Smooth muscle cell (in vitro differentiated cells): ENCODE measurements at regions not wholly inside any gene's neighbourhood (a gene's known extent, or its start where the extent isn't known, plus 50 kb on each side); places are given as distances from the start of the nearest gene placed in this dataset.

ENCODE experiments used
- DNase-seq: peaks from one replicate; lab custom pipeline; 2025; ENCODE audit not compliant: unreplicated experiment; lab: John Stamatoyannopoulos, UW
- H2AFZ ChIP-seq: fragments of 200-600 bp; sonication (generic); 2 replicates; pipeline ENCODE4 v1.6.0; 2016; ENCODE audit warnings: antibody characterized with exemption, low read depth, mild to moderate bottlenecking
- H3F3A ChIP-seq: fragments of 200-600 bp; sonication (generic); 2 replicates; pipeline ENCODE4 v1.6.0; 2017; ENCODE audit warnings: antibody characterized with exemption, low read depth
- H3K27ac ChIP-seq: fragments of 200-600 bp; sonication (generic); 2 replicates; pipeline ENCODE4 v1.5.1; 2016; ENCODE audit warnings: low read depth, mild to moderate bottlenecking
- H3K27me3 ChIP-seq: fragments of 200-600 bp; sonication (generic); 2 replicates; pipeline ENCODE4 v1.6.1; 2016; ENCODE audit warnings: low read depth, mild to moderate bottlenecking
- H3K36me3 ChIP-seq: fragments of 200-600 bp; sonication (generic); 2 replicates; pipeline ENCODE4 v1.5.1; 2016; ENCODE audit warnings: low read depth
- H3K4me1 ChIP-seq: fragments of 200-600 bp; sonication (generic); 2 replicates; pipeline ENCODE4 v1.5.1; 2016; ENCODE audit warnings: low read depth
- H3K4me2 ChIP-seq: fragments of 200-600 bp; sonication (generic); 2 replicates; pipeline ENCODE4 v1.6.0; 2016; ENCODE audit warnings: mild to moderate bottlenecking
- H3K4me3 ChIP-seq: fragments of 200-600 bp; sonication (generic); 2 replicates; pipeline ENCODE4 v1.5.1; 2016; ENCODE audit warnings: mild to moderate bottlenecking
- H3K79me2 ChIP-seq: fragments of 200-600 bp; sonication (generic); 2 replicates; pipeline ENCODE4 v1.6.0; 2016; ENCODE audit warnings: low read depth, mild to moderate bottlenecking
- H3K9ac ChIP-seq: fragments of 200-600 bp; sonication (generic); 2 replicates; pipeline ENCODE4 v1.6.0; 2016; ENCODE audit warnings: low read depth
- H3K9me3 ChIP-seq: fragments of 200-600 bp; sonication (generic); replicated peaks from 2 replicates; pipeline ENCODE4 v1.5.1; 2016; ENCODE audit warnings: low read depth
- H4K20me1 ChIP-seq: fragments of 200-600 bp; sonication (generic); 2 replicates; pipeline ENCODE4 v1.6.0; 2016; ENCODE audit warnings: low read depth
- CTCF ChIP-seq: fragments of 200-600 bp; sonication (generic); IDR thresholded peaks from 2 replicates; pipeline ENCODE4 v1.5.1; 2017; ENCODE audit warnings: borderline replicate concordance, mild to moderate bottlenecking, antibody characterized with exemption; ENCODE audit not compliant: insufficient read depth, poor library complexity, severe bottlenecking
- WGBS: methylation state at CpG from one replicate; pipeline ENCODE4 v1.1.7; 2016; ENCODE audit warnings: low lambda C conversion rate; 5-methylcytosine and 5-hydroxymethylcytosine counted together

GRCh38 chr7:17026269-17026668 is 144.5 kb upstream of the AGR3 start:
- H3K79me2 ChIP-seq, result no peaks in the 10 kb centered on the region
- no peak overlapping the region for H3K27ac ChIP-seq
- no peaks in the 10 kb centered on the region for H3F3A ChIP-seq
- H3K27me3 ChIP-seq, result no peaks in the 10 kb centered on the region
- no peak overlapping the region for H3K4me3 ChIP-seq
- no peaks in the 10 kb centered on the region for H3K9me3 ChIP-seq
- H3K9ac ChIP-seq, result no peak overlapping the region
- H2AFZ ChIP-seq, result no peak overlapping the region
- DNase-seq, result no peak
- no peaks in the 10 kb centered on the region for H4K20me1 ChIP-seq
- 75% methylated on average over 3 of the region's 3 CpGs for WGBS
- no peak for TF ChIP-seq CTCF
- H3K4me1 ChIP-seq, result no peaks in the 10 kb centered on the region
- no peaks in the 10 kb centered on the region for H3K36me3 ChIP-seq
- no peak overlapping the region for H3K4me2 ChIP-seq

- WGBS, result 93% methylated on average over 4 of the region's 4 CpGs
- DNase-seq, result no peak
- Histone ChIP-seq H2AFZ (no peak overlapping the region), H3K9ac (no peak overlapping the region), H3K4me3 (no peak overlapping the region), H4K20me1 (no peaks in the 10 kb centered on the region), H3K27me3 (no peaks in the 10 kb centered on the region), H3F3A (no peaks in the 10 kb centered on the region), H3K36me3 (no peaks in the 10 kb centered on the region), H3K27ac (no peak overlapping the region), H3K9me3 (no peaks in the 10 kb centered on the region), H3K4me1 (no peaks in the 10 kb centered on the region), H3K4me2 (no peak overlapping the region), H3K79me2 (no peaks in the 10 kb centered on the region)
- no peak for TF ChIP-seq CTCF
Observed at GRCh38 chr7:17027143-17027788, 145.5 kb upstream of the AGR3 start.

- WGBS, result 83% methylated on average over 1 of the region's 1 CpG
- no peaks in the 10 kb centered on the region for H3K4me1 ChIP-seq
- H3K27me3 ChIP-seq, result no peaks in the 10 kb centered on the region
- no peaks in the 10 kb centered on the region for H3K9me3 ChIP-seq
- TF ChIP-seq CTCF, result no peak
- H3K36me3 ChIP-seq, result no peaks in the 10 kb centered on the region
- H3K79me2 ChIP-seq, result no peaks in the 10 kb centered on the region
- no peak overlapping the region for H3K4me3 ChIP-seq
- DNase-seq, result no peak
- no peak overlapping the region for H3K4me2 ChIP-seq
- H3F3A ChIP-seq, result no peaks in the 10 kb centered on the region
- no peak overlapping the region for H3K27ac ChIP-seq
- H2AFZ ChIP-seq, result no peak overlapping the region
- H3K9ac ChIP-seq, result no peak overlapping the region
- H4K20me1 ChIP-seq, result no peaks in the 10 kb centered on the region
Observed at GRCh38 chr7:17027789-17028152, 146.0 kb upstream of the AGR3 start.

- Histone ChIP-seq H3K36me3 (no peaks in the 10 kb centered on the region), H3F3A (no peaks in the 10 kb centered on the region), H3K4me1 (no peaks in the 10 kb centered on the region), H3K9me3 (no peaks in the 10 kb centered on the region), H3K79me2 (no peaks in the 10 kb centered on the region), H2AFZ (no peak overlapping the region), H3K9ac (no peak overlapping the region), H4K20me1 (no peaks in the 10 kb centered on the region), H3K4me3 (no peak overlapping the region), H3K27me3 (no peaks in the 10 kb centered on the region), H3K4me2 (no peak overlapping the region), H3K27ac (no peak overlapping the region)
- 98% methylated on average over 3 of the region's 3 CpGs for WGBS
- DNase-seq, result no peak
- no peak for TF ChIP-seq CTCF
Observed at GRCh38 chr7:17029150-17029549, 147.4 kb upstream of the AGR3 start.
